ENCODE measurements at regions not wholly inside any gene's neighbourhood (a gene's known extent, or its start where the extent isn't known, plus 50 kb on each side); places are given as distances from the start of the nearest gene placed in this dataset.

DNA sequence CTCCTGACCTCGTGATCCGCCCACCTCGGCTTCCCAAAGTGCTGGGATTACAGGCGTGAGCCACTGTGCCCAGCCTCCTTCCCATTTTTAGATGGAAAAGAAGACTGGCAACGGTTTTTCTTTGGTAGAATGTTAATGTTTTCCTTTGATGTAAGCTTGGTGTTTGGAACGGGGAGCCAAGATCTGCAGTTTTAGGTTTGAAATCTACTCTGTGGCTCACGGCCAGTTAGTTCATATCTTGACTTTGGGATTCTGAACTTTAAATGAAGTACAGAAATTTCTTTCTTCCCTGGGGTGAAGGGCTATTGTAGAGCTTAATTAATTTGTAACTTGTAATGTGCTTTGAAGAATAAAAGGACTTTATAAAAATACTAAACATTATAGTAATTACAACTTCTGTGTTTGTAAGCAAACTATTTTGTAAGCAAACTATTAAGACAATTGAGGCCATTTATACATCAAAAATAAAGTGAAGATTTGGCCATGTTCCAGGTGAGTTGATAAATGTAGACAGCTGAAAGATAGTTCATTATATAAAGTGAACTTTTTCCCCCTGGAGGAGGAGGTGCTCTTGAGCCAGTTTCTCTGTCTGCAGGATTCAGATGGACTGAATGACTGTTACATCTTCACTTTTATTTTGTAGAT is 117.1 kb upstream of the TUT7 start:
- TF ChIP-seq, protein P1, sequence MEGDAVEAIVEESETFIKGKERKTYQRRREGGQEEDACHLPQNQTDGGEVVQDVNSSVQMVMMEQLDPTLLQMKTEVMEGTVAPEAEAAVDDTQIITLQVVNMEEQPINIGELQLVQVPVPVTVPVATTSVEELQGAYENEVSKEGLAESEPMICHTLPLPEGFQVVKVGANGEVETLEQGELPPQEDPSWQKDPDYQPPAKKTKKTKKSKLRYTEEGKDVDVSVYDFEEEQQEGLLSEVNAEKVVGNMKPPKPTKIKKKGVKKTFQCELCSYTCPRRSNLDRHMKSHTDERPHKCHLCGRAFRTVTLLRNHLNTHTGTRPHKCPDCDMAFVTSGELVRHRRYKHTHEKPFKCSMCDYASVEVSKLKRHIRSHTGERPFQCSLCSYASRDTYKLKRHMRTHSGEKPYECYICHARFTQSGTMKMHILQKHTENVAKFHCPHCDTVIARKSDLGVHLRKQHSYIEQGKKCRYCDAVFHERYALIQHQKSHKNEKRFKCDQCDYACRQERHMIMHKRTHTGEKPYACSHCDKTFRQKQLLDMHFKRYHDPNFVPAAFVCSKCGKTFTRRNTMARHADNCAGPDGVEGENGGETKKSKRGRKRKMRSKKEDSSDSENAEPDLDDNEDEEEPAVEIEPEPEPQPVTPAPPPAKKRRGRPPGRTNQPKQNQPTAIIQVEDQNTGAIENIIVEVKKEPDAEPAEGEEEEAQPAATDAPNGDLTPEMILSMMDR (IDR thresholded peaks at IDR 0.05; ENCODE audit: low read depth, low read length) = no peak
- no peak overlapping the region for H3K4me3 ChIP-seq (ENCODE audit: low read depth, low read length)

DNA sequence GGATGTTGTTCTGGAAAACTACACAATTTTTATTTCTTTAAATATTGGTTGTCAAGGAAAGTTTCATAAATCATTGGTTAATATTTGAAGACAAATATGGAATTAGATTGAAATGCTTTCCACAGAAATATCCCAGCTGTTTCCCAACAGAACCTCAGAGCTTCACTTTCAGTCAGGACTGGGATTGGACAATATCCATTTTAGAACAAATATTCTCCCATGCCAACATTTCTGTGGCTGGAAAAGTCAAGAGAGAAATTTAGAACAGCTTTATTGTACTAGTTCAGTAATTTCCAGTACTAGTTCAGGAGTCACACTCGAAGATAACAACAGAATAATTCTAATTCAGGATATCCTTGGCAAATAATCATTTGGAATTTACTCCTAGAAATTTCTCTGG is 116.1 kb upstream of the TUT7 start:
- H3K4me3 ChIP-seq (ENCODE audit: low read depth, low read length) = no peak overlapping the region
- TF ChIP-seq, protein P1 (IDR thresholded peaks at IDR 0.05; ENCODE audit: low read depth, low read length) = no peak

DNA sequence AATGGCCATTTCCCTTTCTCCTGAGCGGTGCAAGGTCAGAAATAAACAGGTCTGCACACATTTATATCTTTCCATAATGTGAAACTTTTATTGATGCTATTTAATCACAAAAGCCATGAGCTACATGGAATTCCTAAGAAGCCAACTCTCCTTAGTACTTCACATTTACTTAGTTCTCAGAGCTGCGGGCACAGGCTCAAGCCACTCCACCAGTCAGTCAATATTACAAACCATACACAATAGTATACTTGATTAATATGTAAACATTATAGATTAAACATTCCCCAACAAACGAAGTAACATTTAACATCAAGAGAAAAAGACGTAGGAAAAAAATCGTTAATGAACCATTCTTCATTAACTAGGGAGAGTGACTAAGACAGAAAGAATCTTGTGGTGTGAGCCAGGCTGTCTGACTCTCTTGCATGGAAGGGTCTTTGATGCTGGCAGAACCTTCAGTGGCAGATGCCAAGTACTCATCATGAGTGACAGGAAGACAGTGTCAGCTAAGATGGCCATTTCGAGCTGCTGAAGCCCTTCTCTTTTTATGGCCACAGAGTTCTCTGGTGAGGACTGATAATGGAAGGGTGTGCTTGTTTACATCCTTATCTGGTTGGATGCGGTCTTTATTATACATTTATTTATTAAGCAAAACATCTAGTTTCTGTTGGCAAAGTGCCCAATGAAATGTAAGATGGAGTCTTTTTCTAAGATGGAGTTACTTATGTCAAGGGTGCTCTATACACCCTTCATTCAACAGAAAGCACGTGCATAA is 115.5 kb upstream of the TUT7 start:
- no peak overlapping the region for H3K4me3 ChIP-seq (ENCODE audit: low read depth, low read length)
- TF ChIP-seq, protein P1 (IDR thresholded peaks at IDR 0.05; ENCODE audit: low read depth, low read length) = no peak

DNA sequence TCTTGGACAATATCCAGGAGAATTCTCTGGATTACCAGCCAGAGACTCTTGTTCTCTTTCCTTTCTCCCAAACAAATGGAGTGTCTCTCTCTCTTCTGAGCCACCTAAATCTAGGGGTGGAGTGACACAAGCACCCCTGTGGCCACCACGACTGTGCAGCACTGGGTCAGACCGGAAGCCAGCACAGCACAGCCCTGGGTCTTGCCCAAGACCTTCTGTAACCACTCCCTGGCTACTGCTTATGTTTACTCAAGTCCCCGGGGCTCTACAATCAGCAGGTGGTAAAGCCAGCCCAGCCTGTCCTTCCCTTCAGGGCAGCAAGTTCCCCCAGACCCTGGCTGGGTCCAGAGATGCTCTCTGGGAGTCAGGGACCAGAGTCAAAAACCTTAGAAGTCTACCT is 110.0 kb upstream of the TUT7 start:
- H3K4me3 ChIP-seq (ENCODE audit: low read depth, low read length) = no peak overlapping the region
- TF ChIP-seq, protein P1 (IDR thresholded peaks at IDR 0.05; ENCODE audit: low read depth, low read length) = no peak

DNA sequence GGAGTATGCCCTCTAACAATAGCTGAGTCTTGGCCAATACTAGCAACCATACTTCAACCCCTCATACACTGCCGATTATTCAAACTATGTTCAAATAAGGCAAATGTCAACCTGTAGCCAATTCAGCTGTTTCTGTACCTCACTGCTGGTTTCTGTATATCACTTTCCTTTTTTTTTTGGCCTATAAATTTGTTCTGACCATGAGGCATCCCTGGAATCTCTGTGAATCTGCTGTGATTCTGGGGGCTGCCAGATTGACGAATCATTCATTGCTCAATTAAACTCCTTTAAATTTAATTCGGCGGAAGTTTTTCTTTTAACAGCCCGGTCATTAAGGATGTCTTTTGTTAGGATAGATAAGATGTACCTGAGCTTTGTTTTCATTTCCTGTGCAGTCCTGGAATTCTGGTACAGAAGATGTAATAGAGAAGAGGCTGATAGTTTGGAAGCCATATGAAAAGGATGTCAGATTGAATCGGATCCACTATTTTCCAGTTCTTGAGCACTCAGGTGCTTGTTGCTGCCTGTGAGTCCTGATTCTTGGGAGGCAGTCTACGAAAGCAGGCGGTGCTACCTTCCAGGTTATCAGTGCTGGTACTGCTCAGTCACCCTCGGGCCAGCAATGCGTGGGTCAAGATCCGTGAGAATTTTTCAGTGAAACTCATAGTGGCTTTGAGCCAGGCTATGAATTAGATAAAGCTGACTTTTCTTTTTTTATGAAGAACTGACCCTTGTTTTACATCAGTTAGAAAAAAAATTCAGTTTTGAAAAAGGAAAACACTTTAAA is 106.2 kb upstream of the TUT7 start:
- H3K4me3 ChIP-seq (ENCODE audit: low read depth, low read length) = no peak overlapping the region
- TF ChIP-seq, protein P1 (IDR thresholded peaks at IDR 0.05; ENCODE audit: low read depth, low read length) = no peak

DNA sequence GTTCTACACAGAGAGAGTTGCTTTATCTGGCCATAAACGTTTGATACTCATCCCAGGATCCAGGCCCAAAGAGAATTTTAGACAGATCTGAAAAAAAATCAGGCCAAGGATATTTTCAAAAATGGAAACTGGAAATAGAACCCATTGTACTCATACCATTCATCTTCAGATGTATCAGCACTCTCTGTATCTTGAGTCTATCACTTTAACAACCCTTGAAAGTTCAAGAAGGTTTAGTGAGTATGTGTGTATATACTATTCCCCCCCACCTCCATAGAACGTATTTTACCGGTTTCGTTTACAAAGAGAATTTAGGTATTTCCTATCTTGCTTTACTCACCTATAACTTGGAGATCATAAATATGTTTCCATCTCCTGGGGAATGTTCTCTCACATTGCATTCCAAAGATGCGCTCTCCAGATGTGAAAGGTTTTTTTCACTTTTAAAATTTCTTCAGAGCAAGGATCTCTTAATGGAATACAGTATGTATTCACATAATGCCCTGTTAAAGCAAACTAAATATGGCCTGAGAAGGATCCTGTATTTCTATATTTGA is 105.5 kb upstream of the TUT7 start:
- TF ChIP-seq, protein P1 (IDR thresholded peaks at IDR 0.05; ENCODE audit: low read depth, low read length) = no peak
- H3K4me3 ChIP-seq (ENCODE audit: low read depth, low read length) = no peak overlapping the region

All from WI38 (cell line).